HepG2 (cell line): ENCODE measurements at regions not wholly inside any gene's neighbourhood (a gene's known extent, or its start where the extent isn't known, plus 50 kb on each side); places are given as distances from the start of the nearest gene placed in this dataset.

ENCODE experiments used
- TF ChIP-seq, protein P1 (sequence below): IDR thresholded peaks from 2 replicates; pipeline ENCODE4 v1.6.1; 2012; ENCODE audit warnings: inconsistent platforms
- TF ChIP-seq, protein P2 (sequence below): sonication (generic); formaldehyde crosslinking; conservative IDR thresholded peaks from 2 replicates; pipeline ENCODE4 v1.8.0; 2022; ENCODE audit warnings: low read depth, missing genetic modification reagents

DNA sequence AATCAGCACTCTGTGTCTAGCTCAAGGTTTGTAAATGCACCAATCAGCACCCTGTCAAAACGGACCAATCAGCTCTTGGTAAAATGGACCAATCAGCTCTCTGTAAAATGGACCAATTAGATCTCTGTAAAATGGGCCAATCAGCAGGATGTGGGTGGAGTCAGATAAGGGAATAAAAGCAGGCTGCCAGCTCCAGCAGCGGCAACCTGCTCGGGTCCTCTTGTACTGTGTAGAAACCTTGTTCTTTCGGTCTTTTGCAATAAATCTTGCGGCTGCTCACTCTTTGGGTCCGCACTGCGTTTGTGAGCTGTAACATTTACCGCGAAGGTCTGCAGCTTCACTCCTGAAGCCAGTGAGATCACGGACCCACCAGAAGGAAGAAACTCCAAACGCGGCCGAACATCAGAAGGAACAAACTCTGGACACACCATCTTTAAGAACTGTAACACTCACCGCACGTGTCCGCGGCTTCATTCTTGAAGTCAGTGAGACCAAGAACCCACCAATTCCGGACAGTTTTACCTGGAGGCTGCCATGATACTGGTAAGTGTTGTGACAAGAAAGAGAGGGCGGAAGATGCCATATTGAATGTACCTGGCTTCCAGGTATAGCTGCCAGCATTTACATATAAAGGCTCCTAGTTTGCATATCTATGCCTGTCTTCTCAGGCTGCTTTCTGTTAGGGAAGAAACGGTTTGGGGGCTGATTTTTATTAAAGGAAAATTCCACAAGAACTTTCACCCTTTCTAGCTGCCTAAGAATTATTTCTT is 758.5 kb upstream of the CTNND2 start:
- TF ChIP-seq, protein P1, sequence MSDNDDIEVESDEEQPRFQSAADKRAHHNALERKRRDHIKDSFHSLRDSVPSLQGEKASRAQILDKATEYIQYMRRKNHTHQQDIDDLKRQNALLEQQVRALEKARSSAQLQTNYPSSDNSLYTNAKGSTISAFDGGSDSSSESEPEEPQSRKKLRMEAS, result no peak
- TF ChIP-seq, protein P2, sequence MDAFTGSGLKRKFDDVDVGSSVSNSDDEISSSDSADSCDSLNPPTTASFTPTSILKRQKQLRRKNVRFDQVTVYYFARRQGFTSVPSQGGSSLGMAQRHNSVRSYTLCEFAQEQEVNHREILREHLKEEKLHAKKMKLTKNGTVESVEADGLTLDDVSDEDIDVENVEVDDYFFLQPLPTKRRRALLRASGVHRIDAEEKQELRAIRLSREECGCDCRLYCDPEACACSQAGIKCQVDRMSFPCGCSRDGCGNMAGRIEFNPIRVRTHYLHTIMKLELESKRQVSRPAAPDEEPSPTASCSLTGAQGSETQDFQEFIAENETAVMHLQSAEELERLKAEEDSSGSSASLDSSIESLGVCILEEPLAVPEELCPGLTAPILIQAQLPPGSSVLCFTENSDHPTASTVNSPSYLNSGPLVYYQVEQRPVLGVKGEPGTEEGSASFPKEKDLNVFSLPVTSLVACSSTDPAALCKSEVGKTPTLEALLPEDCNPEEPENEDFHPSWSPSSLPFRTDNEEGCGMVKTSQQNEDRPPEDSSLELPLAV (CRISPR knock-in tag), result no peak
